SU-DHL-6 (cell line): ENCODE measurements at regions not wholly inside any gene's neighbourhood (a gene's known extent, or its start where the extent isn't known, plus 50 kb on each side); places are given as distances from the start of the nearest gene placed in this dataset.

Source experiments
- EZH2phosphoT487 ChIP-seq: fragments of 200-600 bp; sonication (generic), shearing (Covaris generic); conservative IDR thresholded peaks from 2 replicates; pipeline ENCODE4 v1.6.1; 2018; ENCODE audit warnings: mild to moderate bottlenecking, antibody characterized with exemption, low read length, moderate library complexity, mixed read lengths
- TF ChIP-seq, protein P1 (sequence below): fragments of 200-600 bp; sonication (generic); IDR thresholded peaks from one replicate; pipeline ENCODE4 v1.5.1; 2017; ENCODE audit warnings: antibody characterized with exemption, mild to moderate bottlenecking, low read length, moderate library complexity; ENCODE audit not compliant: insufficient read depth, poor library complexity, severe bottlenecking

DNA sequence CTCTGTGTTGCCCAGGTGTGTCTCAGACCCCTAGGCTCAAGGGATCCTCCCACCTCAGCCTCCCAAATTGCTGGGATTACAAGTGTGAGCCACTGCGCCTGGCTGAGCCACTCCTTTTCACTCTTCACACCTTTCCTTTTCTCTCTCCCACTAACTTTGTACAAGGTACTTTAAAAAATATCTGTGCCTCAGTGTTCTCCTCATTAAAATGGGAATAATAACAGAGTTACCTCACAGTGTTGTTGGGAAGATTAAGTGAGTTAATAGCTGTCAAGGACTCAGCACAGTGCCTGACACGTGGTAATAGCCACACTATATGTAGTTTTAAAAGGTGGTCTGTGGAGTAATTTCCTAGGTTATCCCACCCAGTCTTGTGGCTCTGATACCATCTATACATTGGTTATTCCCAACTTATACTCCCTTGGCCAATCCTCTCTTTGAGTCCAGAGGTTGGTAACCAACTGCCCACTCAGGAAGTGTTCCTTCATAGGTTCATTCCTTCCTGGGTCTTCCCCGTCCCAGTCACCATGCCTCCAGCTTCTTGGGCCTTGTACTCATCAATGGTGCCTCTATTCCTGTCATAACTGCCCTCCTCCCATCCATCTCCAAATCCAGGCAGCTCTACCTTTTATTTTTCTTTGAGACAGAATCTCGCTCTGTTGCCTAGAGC lies 78.6 kb upstream of the NAA20 start:
- TF ChIP-seq, protein P1, sequence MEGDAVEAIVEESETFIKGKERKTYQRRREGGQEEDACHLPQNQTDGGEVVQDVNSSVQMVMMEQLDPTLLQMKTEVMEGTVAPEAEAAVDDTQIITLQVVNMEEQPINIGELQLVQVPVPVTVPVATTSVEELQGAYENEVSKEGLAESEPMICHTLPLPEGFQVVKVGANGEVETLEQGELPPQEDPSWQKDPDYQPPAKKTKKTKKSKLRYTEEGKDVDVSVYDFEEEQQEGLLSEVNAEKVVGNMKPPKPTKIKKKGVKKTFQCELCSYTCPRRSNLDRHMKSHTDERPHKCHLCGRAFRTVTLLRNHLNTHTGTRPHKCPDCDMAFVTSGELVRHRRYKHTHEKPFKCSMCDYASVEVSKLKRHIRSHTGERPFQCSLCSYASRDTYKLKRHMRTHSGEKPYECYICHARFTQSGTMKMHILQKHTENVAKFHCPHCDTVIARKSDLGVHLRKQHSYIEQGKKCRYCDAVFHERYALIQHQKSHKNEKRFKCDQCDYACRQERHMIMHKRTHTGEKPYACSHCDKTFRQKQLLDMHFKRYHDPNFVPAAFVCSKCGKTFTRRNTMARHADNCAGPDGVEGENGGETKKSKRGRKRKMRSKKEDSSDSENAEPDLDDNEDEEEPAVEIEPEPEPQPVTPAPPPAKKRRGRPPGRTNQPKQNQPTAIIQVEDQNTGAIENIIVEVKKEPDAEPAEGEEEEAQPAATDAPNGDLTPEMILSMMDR, result no peak
- no peak for TF ChIP-seq EZH2phosphoT487
